HL-60 (cell line): ENCODE measurements at regions not wholly inside any gene's neighbourhood (a gene's known extent, or its start where the extent isn't known, plus 50 kb on each side); places are given as distances from the start of the nearest gene placed in this dataset.

Source experiments
- DNase-seq, 2 experiments: peaks; one replicate each; pipeline ENCODE4 v3.0.0-alpha.2; 2010 to 2020; ENCODE audit warnings: low read depth in 1 of 2, low spot score in 1 of 2
- H3K27ac ChIP-seq: fragments of 250-450 bp; sonication (Bioruptor Pico); replicated peaks from 2 replicates; pipeline ENCODE4 v1.5.1; 2020; ENCODE audit warnings: mild to moderate bottlenecking, moderate library complexity
- H3K27me3 ChIP-seq: fragments of 250-450 bp; sonication (Bioruptor Pico); 2 replicates; pipeline ENCODE4 v1.5.1; 2021; ENCODE audit warnings: mild to moderate bottlenecking, moderate library complexity; ENCODE audit not compliant: insufficient read depth, poor library complexity, severe bottlenecking
- H3K4me3 ChIP-seq: replicated peaks from 2 replicates; pipeline ENCODE4 v1.5.1; 2011; ENCODE audit warnings: mild to moderate bottlenecking, control low read depth, low read length; ENCODE audit not compliant: insufficient read depth
- GABPA ChIP-seq: IDR thresholded peaks from 2 replicates; pipeline ENCODE4 v1.6.1; 2012; ENCODE audit warnings: low read depth
- POLR2AphosphoS5 ChIP-seq: IDR thresholded peaks from 2 replicates; pipeline ENCODE4 v1.6.1; 2012; ENCODE audit warnings: low read depth
- REST ChIP-seq: IDR thresholded peaks from 2 replicates; pipeline ENCODE4 v1.6.1; 2012; ENCODE audit warnings: low read depth; ENCODE audit not compliant: insufficient replicate concordance
- SPI1 ChIP-seq: IDR thresholded peaks from 2 replicates; pipeline ENCODE4 v1.6.1; 2012; ENCODE audit warnings: low read depth, mild to moderate bottlenecking, borderline replicate concordance
- TF ChIP-seq, protein P1 (sequence below): IDR thresholded peaks from one replicate; pipeline ENCODE4 v1.5.1; 2011; ENCODE audit warnings: low read length, control low read depth, inconsistent platforms; ENCODE audit not compliant: insufficient read depth

- Histone ChIP-seq H3K27me3 (no peaks in the 10 kb centered on the region), H3K27ac (no peak overlapping the region), H3K4me3 (no peak overlapping the region)
- TF ChIP-seq POLR2AphosphoS5 (no peak), GABPA (no peak), REST (no peak), SPI1 (no peak)
- TF ChIP-seq, protein P1, sequence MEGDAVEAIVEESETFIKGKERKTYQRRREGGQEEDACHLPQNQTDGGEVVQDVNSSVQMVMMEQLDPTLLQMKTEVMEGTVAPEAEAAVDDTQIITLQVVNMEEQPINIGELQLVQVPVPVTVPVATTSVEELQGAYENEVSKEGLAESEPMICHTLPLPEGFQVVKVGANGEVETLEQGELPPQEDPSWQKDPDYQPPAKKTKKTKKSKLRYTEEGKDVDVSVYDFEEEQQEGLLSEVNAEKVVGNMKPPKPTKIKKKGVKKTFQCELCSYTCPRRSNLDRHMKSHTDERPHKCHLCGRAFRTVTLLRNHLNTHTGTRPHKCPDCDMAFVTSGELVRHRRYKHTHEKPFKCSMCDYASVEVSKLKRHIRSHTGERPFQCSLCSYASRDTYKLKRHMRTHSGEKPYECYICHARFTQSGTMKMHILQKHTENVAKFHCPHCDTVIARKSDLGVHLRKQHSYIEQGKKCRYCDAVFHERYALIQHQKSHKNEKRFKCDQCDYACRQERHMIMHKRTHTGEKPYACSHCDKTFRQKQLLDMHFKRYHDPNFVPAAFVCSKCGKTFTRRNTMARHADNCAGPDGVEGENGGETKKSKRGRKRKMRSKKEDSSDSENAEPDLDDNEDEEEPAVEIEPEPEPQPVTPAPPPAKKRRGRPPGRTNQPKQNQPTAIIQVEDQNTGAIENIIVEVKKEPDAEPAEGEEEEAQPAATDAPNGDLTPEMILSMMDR: no peak
- no peak for DNase-seq
These were observed 288.3 kb upstream of the AJAP1 start for GRCh38 chr1:4366091-4366490.

DNA sequence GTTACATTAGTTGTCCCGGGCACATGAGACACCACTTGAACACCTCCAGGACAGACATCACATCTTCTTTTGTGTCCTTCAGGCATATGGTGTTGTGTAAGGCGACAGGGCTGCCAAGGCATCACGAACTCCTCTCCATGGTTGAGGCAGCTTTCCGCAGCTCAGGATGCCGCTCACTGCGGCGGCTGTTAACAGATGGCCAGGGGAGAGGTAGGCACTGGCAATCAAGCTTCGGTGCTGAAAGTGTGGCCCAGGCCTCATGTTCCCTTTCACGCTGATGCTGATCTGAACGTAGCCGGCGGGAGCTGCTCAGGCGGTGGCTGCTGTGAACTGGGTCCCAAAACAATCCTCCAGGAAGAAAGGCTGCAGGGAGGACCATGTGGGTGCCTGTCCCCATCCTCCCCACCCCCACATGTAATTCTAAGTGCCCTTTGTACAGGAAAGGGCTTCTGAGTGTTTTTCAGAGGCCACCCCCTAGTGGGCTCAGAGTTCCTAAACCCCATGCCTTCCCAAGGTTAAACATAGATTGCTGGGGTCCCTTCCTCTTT, 287.1 kb upstream of the AJAP1 start:
- no peaks in the 10 kb centered on the region for H3K27me3 ChIP-seq

GRCh38 chr1:4369335-4369734, 285.1 kb upstream of the AJAP1 start:
- no peak for DNase-seq
- Histone ChIP-seq H3K27me3 (no peaks in the 10 kb centered on the region), H3K4me3 (no peak overlapping the region), H3K27ac (no peak overlapping the region)
- no peak for TF ChIP-seq REST
- TF ChIP-seq GABPA: no peak
- TF ChIP-seq POLR2AphosphoS5: no peak
- TF ChIP-seq, protein P1: no peak
- TF ChIP-seq SPI1: no peak

More for the DNA sequence above, 287.1 kb upstream of the AJAP1 start:
- TF ChIP-seq GABPA (no peak), SPI1 (no peak), POLR2AphosphoS5 (no peak), REST (no peak)
- TF ChIP-seq, protein P1: no peak
- Histone ChIP-seq H3K27ac (no peak overlapping the region), H3K4me3 (no peak overlapping the region)
- DNase-seq: no peak
